NAMALWA (cell line): ENCODE measurements at regions not wholly inside any gene's neighbourhood (a gene's known extent, or its start where the extent isn't known, plus 50 kb on each side); places are given as distances from the start of the nearest gene placed in this dataset.
"Not testable (repeated sequence)": the region's sequence is repeated elsewhere in the genome, so short reads cannot be mapped to it uniquely, and the experiment has no call there.

ENCODE experiments used
- DNase-seq: peaks from one replicate; pipeline ENCODE4 v3.0.0-alpha.2; 2015; ENCODE audit warnings: low spot score

DNA sequence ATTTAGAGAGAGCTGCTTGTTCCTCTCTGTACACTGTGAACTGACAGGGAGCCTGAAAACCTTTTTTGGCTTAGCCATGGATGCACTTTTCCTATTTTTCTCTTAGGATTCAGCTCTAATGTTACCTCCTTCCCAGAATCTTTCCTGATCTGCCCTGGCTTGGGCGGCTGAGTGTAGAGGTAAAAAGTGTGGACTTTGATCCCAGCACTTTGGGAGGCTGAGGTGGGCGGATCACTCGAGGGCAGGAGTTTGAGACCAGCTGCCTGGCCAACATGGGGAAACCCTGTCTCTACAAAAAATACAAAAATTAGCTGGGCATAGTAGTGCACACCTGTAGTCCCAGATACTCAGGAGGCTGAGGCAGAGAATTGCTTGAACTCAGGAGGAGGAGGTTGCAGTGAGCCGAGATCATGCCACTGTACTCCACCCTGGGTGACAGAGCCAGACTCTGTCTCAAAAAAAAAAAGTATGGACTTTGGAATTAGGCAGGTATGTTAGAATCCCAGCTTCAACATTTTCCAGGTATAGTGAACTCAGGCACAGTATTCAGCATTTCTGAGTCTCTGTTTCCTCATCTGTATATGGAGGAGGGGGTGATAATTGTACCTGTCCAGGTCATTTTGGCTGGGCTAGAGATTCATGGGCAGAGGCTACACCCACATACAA lies 212.5 kb upstream of the EEF2KMT start:
- DNase-seq, result no peak

DNA sequence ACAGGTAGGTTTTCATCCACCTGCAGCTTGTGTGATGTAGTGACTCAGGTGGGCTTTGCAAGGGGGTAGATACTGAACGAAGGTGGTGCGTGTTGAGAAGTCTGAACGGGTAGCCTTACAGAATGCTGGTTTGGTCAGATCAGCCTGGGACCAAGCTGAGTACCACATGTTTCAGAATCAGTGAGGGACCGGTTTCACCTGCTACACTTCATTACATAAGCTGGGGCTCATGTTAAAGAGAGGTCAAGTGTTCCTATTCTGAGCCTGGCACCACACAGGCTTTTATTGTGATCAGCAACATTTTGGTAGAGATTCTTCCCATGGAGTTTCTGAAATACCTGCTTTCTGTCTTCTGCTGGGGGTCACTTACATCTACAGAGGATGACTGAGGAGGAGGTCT lies 207.4 kb upstream of the EEF2KMT start:
- no peak for DNase-seq

DNA sequence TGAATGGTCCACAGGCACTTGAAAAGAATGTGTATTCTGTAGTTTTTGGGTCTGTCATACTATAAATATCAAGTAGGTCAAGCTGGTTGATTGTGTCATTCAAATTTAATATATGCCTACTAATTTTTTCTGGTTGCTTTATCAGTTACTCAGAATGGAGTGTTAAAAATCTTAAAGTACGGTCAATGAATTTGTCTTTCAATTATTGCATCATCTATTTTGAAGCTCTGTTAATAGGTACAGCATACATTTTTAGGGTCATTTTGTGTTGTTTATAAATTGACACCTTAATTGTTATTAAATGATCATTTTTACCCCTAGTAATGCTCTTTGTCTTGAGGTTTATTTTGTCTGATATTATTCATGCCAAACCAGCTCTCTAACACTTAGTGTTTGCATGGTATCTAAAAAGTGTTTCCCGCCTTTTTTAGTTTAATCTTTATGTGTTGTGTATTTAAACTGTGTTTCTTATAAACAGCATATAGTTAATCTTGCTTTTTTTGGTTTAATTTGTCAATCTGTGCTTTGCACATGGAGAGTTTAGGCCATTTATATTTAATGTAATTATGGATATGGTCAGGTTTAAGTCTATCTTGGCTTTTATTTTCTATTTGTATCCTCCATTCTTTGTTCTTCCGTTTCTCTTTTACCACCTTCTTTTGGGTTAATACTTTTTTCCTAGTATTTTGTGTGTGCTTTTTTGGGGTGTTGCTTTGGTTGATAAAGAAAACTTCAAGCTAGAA lies 204.9 kb upstream of the EEF2KMT start:
- no peak for DNase-seq

DNA sequence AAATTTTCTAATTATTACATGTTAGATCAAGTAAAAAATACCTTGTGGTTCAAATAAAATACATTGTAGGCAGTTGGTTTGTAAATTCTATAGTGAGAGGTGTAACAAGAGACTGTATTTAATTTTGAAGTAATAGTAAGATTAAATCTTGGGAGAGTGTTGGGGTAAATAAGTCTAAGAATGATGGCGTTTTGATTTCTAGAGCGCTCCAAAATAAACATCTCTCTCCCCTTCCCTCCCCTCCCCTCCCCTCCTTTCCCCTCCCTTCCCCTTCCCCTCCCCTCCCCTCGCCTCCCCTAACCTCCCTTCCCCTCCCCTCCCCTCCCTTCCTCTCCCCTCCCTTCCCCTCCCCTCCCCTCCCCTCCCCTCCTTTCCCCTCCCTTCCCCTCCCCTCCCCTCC lies 200.6 kb upstream of the EEF2KMT start:
- no peak for DNase-seq

DNA sequence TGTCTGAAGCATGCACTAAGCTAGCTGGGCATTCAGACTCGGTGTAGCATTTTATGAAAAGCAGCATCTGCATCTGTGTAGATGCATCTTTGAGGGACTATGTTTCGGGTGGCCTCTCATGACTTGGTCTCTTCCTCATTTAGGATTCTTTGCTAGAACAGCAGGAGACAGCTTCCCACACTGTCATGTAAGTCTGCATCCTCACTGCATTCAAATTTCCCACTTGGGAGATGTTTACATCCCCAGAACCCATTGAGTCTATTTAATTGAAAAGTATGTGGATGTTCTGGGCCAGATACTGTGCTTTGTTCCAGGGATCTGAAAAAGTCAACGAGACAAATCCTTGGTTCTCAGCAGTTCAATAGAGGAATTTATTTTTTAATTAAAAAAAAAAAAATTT lies 198.6 kb upstream of the EEF2KMT start:
- no peak for DNase-seq

DNA sequence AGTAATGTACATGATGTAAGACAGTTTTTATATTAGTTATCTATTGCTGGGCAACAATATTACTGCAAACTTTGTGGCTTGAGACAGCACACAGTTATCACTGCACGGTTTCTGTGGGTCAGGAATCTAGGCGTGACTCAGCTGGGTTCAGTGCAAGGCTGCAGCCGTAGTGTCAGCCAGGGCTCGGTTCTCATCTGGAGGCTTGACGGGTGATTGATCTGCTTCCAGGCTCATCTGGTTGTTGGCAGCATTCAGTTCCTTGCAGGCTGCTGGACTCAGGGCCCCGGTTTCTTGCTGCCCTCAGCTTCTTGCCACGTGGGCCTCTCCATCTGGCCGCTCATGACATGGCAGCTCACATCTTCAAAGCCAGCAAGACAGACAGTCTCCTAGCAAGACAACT lies 197.7 kb upstream of the EEF2KMT start:
- DNase-seq, result not testable (repeated sequence)

DNA sequence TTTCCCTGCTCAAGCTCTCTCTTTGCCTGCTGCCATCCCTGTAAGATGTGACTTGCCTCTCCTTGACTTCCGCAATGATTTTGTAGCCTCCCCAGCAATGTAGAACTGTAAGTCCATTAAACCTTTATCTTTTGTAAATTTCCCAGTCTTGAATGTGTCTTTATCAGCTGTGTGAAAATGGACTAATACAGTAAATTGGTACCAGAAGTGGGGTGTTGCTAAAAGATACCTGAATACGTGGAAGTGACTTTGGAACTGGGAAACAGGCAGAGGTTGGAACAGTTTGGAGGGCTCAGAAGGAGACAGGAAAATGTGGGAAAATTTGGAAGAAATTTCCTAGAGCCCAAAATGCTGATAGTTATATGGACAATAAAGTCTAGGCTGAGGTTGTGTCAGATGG lies 184.6 kb upstream of the EEF2KMT start:
- not testable (repeated sequence) for DNase-seq

DNA sequence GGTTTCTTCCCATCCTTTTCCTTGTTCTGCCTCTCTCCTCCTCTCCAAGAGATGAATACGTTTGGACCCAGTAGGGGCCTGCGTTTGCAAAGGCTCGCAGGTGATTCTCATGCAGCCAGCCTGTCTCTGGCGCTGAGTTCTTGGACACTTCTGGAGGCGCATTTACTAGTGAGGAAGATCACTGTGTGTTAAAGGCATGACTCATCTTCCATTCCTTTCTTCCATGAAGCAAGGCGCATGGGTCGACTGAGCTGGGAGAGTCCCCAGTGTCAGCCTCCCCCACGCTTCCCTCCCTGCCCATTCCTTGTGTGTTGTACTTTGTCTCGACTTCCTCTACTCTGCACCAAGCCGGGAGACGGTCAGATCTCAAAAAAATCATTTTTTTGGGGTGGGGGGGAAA lies 159.9 kb upstream of the EEF2KMT start:
- DNase-seq, result no peak

DNA sequence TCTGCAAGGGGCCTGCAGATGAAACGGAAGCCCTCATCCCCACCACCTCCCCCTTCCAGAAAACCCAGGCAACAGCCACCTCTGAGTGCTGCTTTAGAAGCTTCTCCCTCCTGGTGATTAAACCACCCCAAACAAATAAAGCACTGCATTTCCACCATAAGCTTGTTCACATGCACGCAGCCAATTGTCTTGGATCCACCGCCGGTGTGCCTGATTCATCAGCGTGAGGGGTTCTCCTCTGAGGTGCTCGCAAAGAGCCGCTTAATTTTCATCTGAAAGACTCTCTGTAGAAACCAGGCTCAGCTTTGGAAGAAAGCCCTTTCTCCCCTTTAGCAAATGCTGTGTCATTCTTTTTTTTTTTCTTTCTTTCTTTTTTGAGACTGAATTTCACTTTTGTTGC lies 155.2 kb upstream of the EEF2KMT start:
- DNase-seq, result no peak

DNA sequence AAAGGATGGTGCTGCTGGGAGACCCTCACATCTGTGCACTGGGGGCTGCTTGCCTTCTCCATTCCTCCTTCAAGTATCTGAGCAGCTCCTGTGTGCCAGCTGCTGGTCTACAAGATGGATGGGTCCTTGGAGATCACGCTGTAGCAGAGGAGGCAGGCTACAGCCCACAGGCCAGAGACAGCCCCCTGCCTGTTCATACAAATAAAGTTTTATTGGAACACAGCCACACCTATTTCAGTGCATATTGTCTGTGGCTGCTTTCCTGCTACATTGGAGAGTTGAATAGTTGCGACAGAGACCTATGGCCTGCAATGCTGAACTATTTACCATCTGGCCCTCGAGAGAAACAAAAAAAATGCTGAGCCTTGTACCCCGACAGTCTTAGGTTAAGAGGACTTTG lies 149.8 kb upstream of the EEF2KMT start:
- not testable (repeated sequence) for DNase-seq

DNA sequence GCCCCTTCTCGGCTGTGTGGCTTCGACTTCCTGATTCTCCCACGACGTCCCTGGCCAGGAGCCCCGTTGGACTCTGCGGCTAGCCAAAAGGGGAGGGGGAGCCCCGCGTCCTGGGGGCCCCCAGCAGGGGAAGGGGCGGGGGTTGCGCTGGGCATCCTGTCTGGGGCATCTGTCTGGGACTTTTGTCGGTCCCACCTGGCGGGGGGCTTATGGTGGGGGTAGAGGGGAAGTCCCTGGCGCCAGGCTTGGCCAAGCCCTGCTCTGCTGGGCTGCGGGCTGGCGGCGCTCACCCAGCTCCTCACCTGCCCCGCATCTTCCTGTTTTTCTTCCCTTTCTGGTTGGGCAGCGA lies 142.7 kb upstream of the EEF2KMT start:
- DNase-seq, result not testable (repeated sequence)

DNA sequence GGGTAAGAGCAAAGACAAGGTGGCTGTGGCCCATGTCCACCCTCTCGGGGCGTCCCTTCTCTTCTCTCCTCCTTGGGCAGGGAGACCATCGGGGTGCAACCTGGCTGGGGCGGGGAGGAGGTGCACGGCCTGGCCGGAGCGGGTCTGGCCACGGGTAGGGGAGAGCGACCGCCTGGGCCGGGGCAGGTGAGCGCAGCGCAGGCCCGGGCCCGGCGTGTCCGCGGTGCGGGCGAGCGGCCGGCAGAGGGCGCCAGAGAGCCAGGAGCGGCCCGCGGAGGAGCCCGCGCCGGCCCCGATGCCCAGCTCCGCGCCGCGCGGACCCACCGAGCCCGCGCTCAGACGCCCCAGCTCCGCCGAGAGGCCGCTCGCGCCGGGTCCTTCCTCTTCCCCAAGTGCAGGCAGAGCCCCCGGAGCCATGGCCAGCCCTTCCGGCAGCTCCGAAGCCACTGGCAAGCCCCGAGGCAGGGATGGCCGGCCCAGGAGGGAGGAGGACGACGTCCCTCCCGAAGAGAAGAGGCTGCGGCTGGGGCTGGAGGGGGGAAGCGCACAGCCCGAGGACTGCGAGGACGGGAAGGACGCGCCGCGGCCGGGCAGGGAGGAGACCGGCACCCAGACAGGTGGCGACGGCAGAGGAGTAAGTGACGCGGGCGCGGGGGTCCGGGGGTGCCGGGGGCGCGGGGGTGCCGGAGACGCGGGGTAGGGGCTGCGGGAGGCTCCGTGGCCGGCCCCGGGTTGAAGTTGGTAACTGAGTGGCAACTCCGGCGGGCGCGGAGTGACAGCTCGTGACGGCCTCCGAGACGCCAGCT lies 142.1 kb upstream of the EEF2KMT start:
- peak; percentile 24 for DNase-seq

DNA sequence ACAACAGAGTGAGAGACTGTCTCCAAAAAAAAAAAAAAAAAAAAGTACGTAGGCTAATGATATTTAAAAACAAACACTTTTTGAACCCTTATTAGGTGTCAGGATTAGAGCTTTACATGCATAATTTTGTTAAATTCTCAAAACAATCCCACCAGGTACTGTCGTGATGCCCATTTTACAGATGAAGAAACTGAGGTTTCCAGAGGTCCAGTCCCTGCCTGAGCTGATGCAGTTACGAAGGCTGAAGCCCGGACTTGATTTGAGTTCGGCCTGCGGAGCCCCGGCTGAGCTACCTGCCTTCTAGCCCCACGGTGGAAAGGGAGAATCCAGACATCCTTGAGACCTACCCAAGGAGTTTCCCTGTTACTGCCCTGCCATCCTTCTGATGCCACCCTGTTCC lies 137.5 kb upstream of the EEF2KMT start:
- no peak for DNase-seq

DNA sequence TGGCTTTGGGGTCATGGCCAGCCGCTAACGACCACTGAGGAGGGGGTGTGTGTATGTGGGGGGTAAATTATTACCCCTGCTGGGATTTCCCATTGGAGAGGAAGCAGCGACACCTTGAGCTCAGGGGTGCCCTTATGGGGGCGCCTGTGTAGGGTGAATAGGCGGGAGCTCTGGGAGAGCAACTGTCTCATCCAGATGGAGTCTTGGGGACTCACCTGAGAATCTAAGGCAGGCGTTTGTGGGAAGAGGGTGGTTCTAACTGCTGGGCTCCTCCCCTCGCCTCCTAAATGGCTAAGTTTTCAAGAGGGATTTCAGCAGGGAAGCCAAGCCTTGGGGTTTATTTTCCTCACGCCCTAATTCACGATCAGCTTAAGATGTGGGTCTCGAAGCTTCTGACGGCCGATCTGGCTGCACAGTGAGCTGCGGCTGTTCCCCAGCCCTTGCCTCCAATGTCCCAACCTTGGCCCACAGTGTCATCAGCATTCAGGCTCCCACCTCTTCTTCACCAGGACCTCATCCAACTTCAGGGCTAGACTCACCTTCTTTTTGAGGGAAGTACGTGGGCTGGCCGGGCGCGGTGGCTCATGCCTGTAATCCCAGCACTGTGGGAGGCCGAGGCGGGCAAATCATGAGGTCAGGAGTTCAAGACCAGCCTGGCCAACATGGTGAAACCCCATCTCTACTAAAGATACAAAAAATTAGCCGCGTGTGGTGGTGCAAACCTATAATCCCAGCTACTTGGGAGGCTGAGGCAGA lies 136.9 kb upstream of the EEF2KMT start:
- no peak for DNase-seq

DNA sequence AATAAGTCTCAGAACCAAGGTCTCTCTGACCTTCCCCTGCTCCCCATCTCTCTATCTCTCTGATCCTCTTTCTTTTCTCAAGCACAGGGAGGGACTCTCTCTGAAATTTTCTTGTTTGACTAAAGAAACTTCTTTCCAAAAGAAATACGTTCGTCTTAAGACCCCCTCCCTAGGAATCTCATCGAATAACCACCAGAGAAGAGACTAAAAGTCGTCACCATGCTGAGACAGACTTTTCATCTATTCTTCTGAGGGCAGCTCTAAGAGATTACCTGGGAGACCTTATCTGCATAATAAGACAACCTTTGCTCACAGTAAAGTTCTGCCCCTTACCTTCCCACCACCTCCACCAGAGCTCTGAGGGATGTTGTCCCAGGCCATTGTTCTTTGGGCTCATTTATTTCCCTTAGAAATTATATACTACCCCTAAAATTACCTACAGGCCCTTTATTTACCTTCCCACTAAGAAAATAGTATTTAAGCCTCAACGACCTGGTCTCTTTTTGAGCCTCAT lies 133.7 kb upstream of the EEF2KMT start:
- no peak for DNase-seq

DNA sequence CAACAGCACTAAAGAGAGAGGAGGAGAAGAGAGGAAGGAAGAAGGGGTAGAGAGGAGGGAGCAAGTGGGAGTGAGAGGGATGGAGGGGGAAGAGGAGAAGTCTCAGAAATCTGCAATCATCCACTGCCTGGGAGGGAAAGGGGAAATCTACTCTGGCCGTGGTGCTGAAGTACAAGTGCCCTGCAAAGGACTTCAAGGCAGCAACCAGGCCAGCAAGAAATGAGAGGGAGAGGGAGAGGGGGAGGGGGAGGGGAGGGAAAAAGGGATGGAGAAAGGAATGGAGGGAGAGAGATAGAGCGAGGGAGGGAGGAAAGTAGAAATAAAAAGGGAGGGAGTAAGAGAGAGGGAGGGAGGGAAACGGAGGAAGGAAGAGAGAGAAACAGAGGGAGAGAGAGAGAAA lies 130.8 kb upstream of the EEF2KMT start:
- DNase-seq, result no peak

DNA sequence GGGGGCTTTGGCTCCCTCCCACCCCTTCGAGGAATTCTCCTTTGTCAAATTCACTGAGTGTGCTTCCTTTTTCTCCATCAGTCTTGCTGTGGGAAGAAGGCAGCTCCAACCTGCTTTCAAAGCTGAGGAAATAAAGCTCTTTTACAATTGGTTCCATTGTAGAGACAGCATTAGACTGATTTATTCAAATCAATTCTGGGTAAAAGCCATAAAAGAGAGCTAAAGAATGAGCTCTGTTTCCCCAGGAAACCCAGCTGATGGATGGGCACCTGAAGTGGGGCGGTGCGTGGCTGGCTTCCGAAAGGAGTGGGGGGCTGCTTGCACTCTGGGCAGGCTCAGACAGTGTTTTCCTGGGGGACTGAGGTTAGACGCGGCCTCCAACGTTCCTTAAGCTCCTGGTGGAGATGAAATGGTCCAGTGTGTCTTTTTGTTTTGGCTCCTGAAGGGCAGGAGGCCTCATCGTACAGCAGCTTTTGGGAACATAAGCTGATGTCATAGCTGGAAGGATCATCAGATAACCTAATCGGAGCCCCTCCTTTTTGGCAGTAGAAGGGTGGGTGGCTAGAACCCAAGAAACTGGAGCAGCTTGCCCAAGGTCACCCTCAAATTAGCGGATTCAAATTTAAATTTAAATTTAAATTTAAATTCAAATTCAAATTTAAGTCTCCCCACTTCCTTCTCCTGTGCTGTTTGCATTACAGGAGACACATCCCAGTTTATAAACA lies 128.5 kb upstream of the EEF2KMT start:
- no peak for DNase-seq

DNA sequence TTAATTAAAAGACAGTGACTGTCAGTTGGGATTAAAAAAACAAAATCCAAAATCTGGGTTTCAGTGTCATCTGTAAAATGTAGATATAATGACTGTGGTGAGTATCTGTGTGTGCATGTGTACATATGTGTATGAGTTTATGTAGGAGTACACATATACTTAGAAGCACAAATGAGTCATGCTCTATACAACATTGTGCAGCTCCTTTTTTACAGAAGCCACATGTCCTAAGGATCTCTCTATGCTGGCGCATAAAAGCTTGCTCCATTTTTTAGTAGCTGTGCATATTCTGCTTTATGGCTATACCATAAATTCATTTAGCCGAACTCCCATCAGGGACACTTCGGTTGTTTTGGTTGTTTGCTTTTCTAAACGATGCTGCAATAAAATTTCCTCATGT lies 125.2 kb upstream of the EEF2KMT start:
- no peak for DNase-seq

DNA sequence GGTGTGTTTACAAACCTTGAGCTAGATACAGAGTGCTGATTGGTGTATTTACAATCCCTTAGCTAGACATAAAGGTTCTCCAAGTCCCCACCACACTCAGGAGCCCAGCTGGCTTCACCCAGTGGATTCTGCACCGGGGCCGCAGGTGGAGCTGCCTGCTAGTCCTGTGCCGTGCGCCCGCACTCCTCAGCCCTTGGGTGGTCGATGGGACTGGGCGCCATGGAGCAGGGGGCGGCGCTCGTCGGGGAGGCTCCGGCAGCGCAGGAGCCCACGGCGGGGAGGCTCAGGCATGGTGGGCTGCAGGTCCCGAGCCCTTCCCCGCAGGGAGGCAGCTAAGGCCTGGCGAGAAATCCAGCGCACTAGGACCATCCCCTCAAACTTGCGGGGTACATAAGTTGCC lies 124.2 kb upstream of the EEF2KMT start:
- not testable (repeated sequence) for DNase-seq

DNA sequence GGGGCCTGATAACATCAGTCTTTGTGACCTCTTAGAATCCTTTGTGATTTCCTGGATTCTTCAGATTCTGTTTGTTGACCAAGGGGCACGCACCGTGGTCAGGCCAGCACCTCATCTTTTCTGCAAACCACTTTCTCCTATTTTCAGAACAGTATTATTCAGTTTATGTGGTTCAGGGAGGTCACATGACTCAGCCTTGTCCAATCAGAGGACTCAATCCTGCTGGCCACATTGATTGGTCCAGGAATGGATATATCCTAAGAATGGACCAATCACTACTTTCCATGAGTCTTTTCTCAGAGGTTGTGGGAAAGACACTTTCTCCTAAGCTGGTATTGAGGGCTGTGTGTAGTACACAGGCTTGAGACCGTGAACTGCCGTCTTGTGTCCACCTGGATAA lies 123.1 kb upstream of the EEF2KMT start:
- DNase-seq, result peak; percentile 43

DNA sequence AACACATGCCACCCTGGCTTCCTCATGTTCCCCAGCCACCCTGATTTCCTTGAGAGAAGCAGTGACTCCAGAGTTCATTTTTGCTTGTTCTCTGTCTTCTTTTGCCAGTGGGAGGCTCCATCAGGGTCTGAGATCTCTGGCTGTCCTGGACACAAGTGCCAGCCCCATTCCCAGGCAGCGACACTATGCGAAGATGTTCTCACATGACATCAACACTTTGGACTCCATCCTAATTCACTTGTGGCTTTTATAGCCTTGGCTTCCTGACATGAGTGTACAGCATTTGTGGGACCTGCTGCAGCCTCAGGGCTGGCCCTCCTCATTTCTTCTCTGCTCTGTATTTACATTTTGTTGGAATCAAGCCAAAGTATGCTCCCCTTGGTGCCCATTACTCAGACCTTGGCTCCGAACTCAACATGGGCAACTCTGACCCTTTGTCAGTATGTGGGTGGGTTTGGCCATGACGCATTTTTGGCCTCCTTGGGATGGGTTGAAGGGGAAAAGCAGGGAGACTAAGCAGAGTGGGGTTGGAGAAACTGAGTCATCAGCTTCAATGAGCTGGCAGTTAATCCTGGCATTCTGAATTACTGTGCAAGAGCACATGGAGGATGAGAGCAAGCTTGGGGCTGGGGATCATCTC lies 119.0 kb upstream of the EEF2KMT start:
- no peak for DNase-seq
